Muscle layer of colon (tissue), 2 donors: ENCODE measurements at regions not wholly inside any gene's neighbourhood (a gene's known extent, or its start where the extent isn't known, plus 50 kb on each side); places are given as distances from the start of the nearest gene placed in this dataset.

Experiments
- H3K27ac ChIP-seq: one replicate; pipeline ENCODE4 v1.7.0; 2013; ENCODE audit warnings: low read depth, mild to moderate bottlenecking, low read length, moderate library complexity
- H3K27me3 ChIP-seq, 2 donors: one replicate each; pipeline ENCODE4 v1.7.0; 2013; ENCODE audit warnings: low read length in 2 of 2, mild to moderate bottlenecking in 2 of 2; ENCODE audit not compliant: insufficient read depth in 2 of 2, control insufficient read depth in 1 of 2
- H3K36me3 ChIP-seq: one replicate; pipeline ENCODE4 v1.7.0; 2013; ENCODE audit warnings: mild to moderate bottlenecking, low read length; ENCODE audit not compliant: insufficient read depth
- H3K4me1 ChIP-seq: one replicate; pipeline ENCODE4 v1.7.0; 2013; ENCODE audit warnings: mild to moderate bottlenecking, low read length; ENCODE audit not compliant: insufficient read depth
- H3K4me3 ChIP-seq, 2 donors: one replicate each; pipeline ENCODE4 v1.7.0; 2013; ENCODE audit warnings: low read length in 2 of 2, low read depth in 1 of 2, mild to moderate bottlenecking in 1 of 2, moderate library complexity in 1 of 2
- H3K9ac ChIP-seq: one replicate; pipeline ENCODE4 v1.7.0; 2013; ENCODE audit warnings: low read length
- H3K9me3 ChIP-seq: one replicate; pipeline ENCODE4 v1.7.0; 2013; ENCODE audit warnings: mild to moderate bottlenecking, low read length
- donor health status: abdominal sarcoma.
- donor health status: Adenocarcinoma of cecum.

- H3K4me3 ChIP-seq, result no peak overlapping the region
- no peaks in the 10 kb centered on the region for H3K27me3 ChIP-seq
- no peaks in the 10 kb centered on the region for H3K36me3 ChIP-seq
- H3K4me1 ChIP-seq, result no peaks in the 10 kb centered on the region
- H3K27ac ChIP-seq, result no peak overlapping the region
- H3K9ac ChIP-seq, result no peak overlapping the region
- H3K9me3 ChIP-seq, result no peaks in the 10 kb centered on the region
These were observed 163.9 kb downstream of the SLC7A11 start for GRCh38 chr4:138078253-138078652.

- Histone ChIP-seq H3K27me3 (no peaks in the 10 kb centered on the region), H3K27ac (no peak overlapping the region), H3K4me3 (no peak overlapping the region), H3K4me1 (no peaks in the 10 kb centered on the region), H3K36me3 (no peaks in the 10 kb centered on the region), H3K9me3 (no peaks in the 10 kb centered on the region), H3K9ac (no peak overlapping the region)
These were observed 165.6 kb downstream of the SLC7A11 start for GRCh38 chr4:138076561-138076960.

- Histone ChIP-seq H3K4me3 (no peak overlapping the region), H3K27me3 (no peaks in the 10 kb centered on the region), H3K9ac (no peak overlapping the region), H3K9me3 (no peaks in the 10 kb centered on the region), H3K36me3 (no peaks in the 10 kb centered on the region), H3K4me1 (no peaks in the 10 kb centered on the region), H3K27ac (no peak overlapping the region)
These were observed 171.3 kb downstream of the SLC7A11 start for GRCh38 chr4:138070816-138071215.

- Histone ChIP-seq H3K9me3 (no peaks in the 10 kb centered on the region), H3K27me3 (no peaks in the 10 kb centered on the region), H3K4me3 (no peak overlapping the region), H3K9ac (no peak overlapping the region), H3K36me3 (no peaks in the 10 kb centered on the region), H3K4me1 (no peaks in the 10 kb centered on the region), H3K27ac (no peak overlapping the region)
These were observed 178.6 kb downstream of the SLC7A11 start for GRCh38 chr4:138063581-138063980.

- no peak overlapping the region for H3K4me3 ChIP-seq
- no peaks in the 10 kb centered on the region for H3K36me3 ChIP-seq
- no peaks in the 10 kb centered on the region for H3K9me3 ChIP-seq
- H3K27ac ChIP-seq, result no peak overlapping the region
- no peaks in the 10 kb centered on the region for H3K27me3 ChIP-seq
- no peaks in the 10 kb centered on the region for H3K4me1 ChIP-seq
- no peak overlapping the region for H3K9ac ChIP-seq
These were observed 179.2 kb downstream of the SLC7A11 start for GRCh38 chr4:138062929-138063328.

- Histone ChIP-seq H3K9ac (no peak overlapping the region), H3K36me3 (no peaks in the 10 kb centered on the region), H3K9me3 (no peaks in the 10 kb centered on the region), H3K4me1 (no peaks in the 10 kb centered on the region), H3K27ac (no peak overlapping the region), H3K4me3 (no peak overlapping the region), H3K27me3 (no peaks in the 10 kb centered on the region)
These were observed 185.6 kb downstream of the SLC7A11 start for GRCh38 chr4:138056541-138056940.

GRCh38 chr4:138055890-138056289 lies 186.3 kb downstream of the SLC7A11 start:
- H3K4me1 ChIP-seq, result no peaks in the 10 kb centered on the region
- no peaks in the 10 kb centered on the region for H3K27me3 ChIP-seq

GRCh38 chr4:138053641-138054301 lies 188.4 kb downstream of the SLC7A11 start:
- Histone ChIP-seq H3K9ac (no peak overlapping the region), H3K36me3 (no peaks in the 10 kb centered on the region), H3K4me3 (no peak overlapping the region), H3K27ac (no peak overlapping the region), H3K9me3 (no peaks in the 10 kb centered on the region), H3K4me1 (no peaks in the 10 kb centered on the region), H3K27me3 (no peaks in the 10 kb centered on the region)

More at GRCh38 chr4:138055890-138056289, 186.3 kb downstream of the SLC7A11 start:
- H3K36me3 ChIP-seq, result no peaks in the 10 kb centered on the region
- H3K9ac ChIP-seq, result no peak overlapping the region
- H3K4me3 ChIP-seq, result no peak overlapping the region
- no peak overlapping the region for H3K27ac ChIP-seq
- H3K9me3 ChIP-seq, result no peaks in the 10 kb centered on the region

GRCh38 chr4:138052806-138053632 lies 189.1 kb downstream of the SLC7A11 start:
- Histone ChIP-seq H3K9ac (no peak overlapping the region), H3K4me1 (no peaks in the 10 kb centered on the region), H3K9me3 (no peaks in the 10 kb centered on the region), H3K36me3 (no peaks in the 10 kb centered on the region), H3K27me3 (no peaks in the 10 kb centered on the region), H3K27ac (no peak overlapping the region), H3K4me3 (no peak overlapping the region)

- Histone ChIP-seq H3K4me1 (peaks cover 4% of the 10 kb centered on the region), H3K9ac (no peak overlapping the region)
These were observed 191.0 kb downstream of the SLC7A11 start for GRCh38 chr4:138051157-138051556.

GRCh38 chr4:138050601-138051000 lies 191.5 kb downstream of the SLC7A11 start:
- Histone ChIP-seq H3K27me3 (no peaks in the 10 kb centered on the region), H3K36me3 (no peaks in the 10 kb centered on the region), H3K9me3 (no peaks in the 10 kb centered on the region)

More at GRCh38 chr4:138051157-138051556, 191.0 kb downstream of the SLC7A11 start:
- H3K36me3 ChIP-seq, result no peaks in the 10 kb centered on the region
- no peaks in the 10 kb centered on the region for H3K9me3 ChIP-seq
- H3K27me3 ChIP-seq, result no peaks in the 10 kb centered on the region
- no peak overlapping the region for H3K27ac ChIP-seq
- H3K4me3 ChIP-seq, result no peak overlapping the region

More at GRCh38 chr4:138050601-138051000, 191.5 kb downstream of the SLC7A11 start:
- peaks cover 5% of the 10 kb centered on the region for H3K4me1 ChIP-seq
- H3K9ac ChIP-seq, result no peak overlapping the region
- no peak overlapping the region for H3K27ac ChIP-seq
- no peak overlapping the region for H3K4me3 ChIP-seq
